RPMI8226 (cell line): ENCODE measurements at regions not wholly inside any gene's neighbourhood (a gene's known extent, or its start where the extent isn't known, plus 50 kb on each side); places are given as distances from the start of the nearest gene placed in this dataset.

Source experiments
- DNase-seq: peaks from one replicate; pipeline ENCODE4 v3.0.0-alpha.2; 2015

DNA sequence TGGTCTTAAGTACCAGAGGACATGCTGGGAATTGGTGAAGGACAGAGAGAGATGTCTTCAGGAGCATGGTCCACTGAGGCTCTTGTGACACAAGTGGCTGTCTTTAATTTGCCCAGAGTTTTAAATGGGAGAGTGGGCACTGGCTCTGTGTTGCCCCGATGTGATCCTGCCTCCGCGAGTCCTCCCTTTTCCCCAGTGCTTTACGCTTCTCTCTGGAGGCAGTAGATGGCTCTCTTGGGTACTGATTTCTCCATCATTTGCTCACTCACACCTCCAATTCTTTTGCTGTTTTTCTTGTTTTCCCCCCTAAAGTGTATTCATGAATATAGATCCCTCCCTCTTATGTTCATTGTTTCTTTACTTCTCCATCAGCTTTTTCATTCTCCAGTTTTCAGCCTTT is 74.3 kb downstream of the EMP1 start:
- DNase-seq: no peak
